Smooth muscle cell (in vitro differentiated cells): ENCODE measurements at regions not wholly inside any gene's neighbourhood (a gene's known extent, or its start where the extent isn't known, plus 50 kb on each side); places are given as distances from the start of the nearest gene placed in this dataset.

Experiments
- DNase-seq: peaks from one replicate; lab custom pipeline; 2025; ENCODE audit not compliant: unreplicated experiment; lab: John Stamatoyannopoulos, UW
- H2AFZ ChIP-seq: fragments of 200-600 bp; sonication (generic); 2 replicates; pipeline ENCODE4 v1.6.0; 2016; ENCODE audit warnings: antibody characterized with exemption, low read depth, mild to moderate bottlenecking
- H3F3A ChIP-seq: fragments of 200-600 bp; sonication (generic); 2 replicates; pipeline ENCODE4 v1.6.0; 2017; ENCODE audit warnings: antibody characterized with exemption, low read depth
- H3K27ac ChIP-seq: fragments of 200-600 bp; sonication (generic); 2 replicates; pipeline ENCODE4 v1.5.1; 2016; ENCODE audit warnings: low read depth, mild to moderate bottlenecking
- H3K27me3 ChIP-seq: fragments of 200-600 bp; sonication (generic); 2 replicates; pipeline ENCODE4 v1.6.1; 2016; ENCODE audit warnings: low read depth, mild to moderate bottlenecking
- H3K36me3 ChIP-seq: fragments of 200-600 bp; sonication (generic); 2 replicates; pipeline ENCODE4 v1.5.1; 2016; ENCODE audit warnings: low read depth
- H3K4me1 ChIP-seq: fragments of 200-600 bp; sonication (generic); 2 replicates; pipeline ENCODE4 v1.5.1; 2016; ENCODE audit warnings: low read depth
- H3K4me2 ChIP-seq: fragments of 200-600 bp; sonication (generic); 2 replicates; pipeline ENCODE4 v1.6.0; 2016; ENCODE audit warnings: mild to moderate bottlenecking
- H3K4me3 ChIP-seq: fragments of 200-600 bp; sonication (generic); 2 replicates; pipeline ENCODE4 v1.5.1; 2016; ENCODE audit warnings: mild to moderate bottlenecking
- H3K79me2 ChIP-seq: fragments of 200-600 bp; sonication (generic); 2 replicates; pipeline ENCODE4 v1.6.0; 2016; ENCODE audit warnings: low read depth, mild to moderate bottlenecking
- H3K9ac ChIP-seq: fragments of 200-600 bp; sonication (generic); 2 replicates; pipeline ENCODE4 v1.6.0; 2016; ENCODE audit warnings: low read depth
- H3K9me3 ChIP-seq: fragments of 200-600 bp; sonication (generic); replicated peaks from 2 replicates; pipeline ENCODE4 v1.5.1; 2016; ENCODE audit warnings: low read depth
- H4K20me1 ChIP-seq: fragments of 200-600 bp; sonication (generic); 2 replicates; pipeline ENCODE4 v1.6.0; 2016; ENCODE audit warnings: low read depth
- WGBS: methylation state at CpG from one replicate; pipeline ENCODE4 v1.1.7; 2016; ENCODE audit warnings: low lambda C conversion rate; 5-methylcytosine and 5-hydroxymethylcytosine counted together
- TF ChIP-seq, protein P1 (sequence below): fragments of 200-600 bp; sonication (generic); IDR thresholded peaks from 2 replicates; pipeline ENCODE4 v1.5.1; 2017; ENCODE audit warnings: borderline replicate concordance, mild to moderate bottlenecking, antibody characterized with exemption; ENCODE audit not compliant: insufficient read depth, poor library complexity, severe bottlenecking

DNA sequence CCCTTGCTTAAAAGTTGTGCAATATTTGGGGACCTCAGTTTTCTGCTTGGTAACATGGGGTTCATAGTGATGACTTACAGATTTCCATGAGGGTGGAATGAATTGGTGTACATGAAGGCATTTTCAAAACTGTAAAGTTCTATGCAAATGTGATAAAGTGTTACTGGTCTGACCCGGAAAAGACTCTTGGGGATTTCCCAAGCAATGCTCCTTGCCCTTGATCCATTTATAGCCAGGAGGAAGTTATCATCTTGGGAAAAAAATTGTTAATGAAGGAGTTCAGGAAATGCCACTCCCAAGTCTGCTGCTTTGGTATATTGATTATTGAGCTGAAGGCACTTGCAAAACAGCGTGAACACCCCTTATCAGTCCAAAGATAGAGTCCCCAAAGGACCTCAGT lies 96.3 kb upstream of the ZPBP start:
- Histone ChIP-seq H2AFZ (no peak overlapping the region), H3K4me2 (no peak overlapping the region), H3K9me3 (no peaks in the 10 kb centered on the region), H3K27me3 (peaks cover 15% of the 10 kb centered on the region), H3K9ac (no peak overlapping the region), H3K79me2 (no peaks in the 10 kb centered on the region), H3K36me3 (no peaks in the 10 kb centered on the region), H3K4me1 (no peaks in the 10 kb centered on the region), H3F3A (no peaks in the 10 kb centered on the region), H4K20me1 (no peaks in the 10 kb centered on the region), H3K4me3 (no peak overlapping the region), H3K27ac (no peak overlapping the region)
- no peak for DNase-seq
- WGBS: 82% methylated on average over 2 of the region's 2 CpGs
- TF ChIP-seq, protein P1, sequence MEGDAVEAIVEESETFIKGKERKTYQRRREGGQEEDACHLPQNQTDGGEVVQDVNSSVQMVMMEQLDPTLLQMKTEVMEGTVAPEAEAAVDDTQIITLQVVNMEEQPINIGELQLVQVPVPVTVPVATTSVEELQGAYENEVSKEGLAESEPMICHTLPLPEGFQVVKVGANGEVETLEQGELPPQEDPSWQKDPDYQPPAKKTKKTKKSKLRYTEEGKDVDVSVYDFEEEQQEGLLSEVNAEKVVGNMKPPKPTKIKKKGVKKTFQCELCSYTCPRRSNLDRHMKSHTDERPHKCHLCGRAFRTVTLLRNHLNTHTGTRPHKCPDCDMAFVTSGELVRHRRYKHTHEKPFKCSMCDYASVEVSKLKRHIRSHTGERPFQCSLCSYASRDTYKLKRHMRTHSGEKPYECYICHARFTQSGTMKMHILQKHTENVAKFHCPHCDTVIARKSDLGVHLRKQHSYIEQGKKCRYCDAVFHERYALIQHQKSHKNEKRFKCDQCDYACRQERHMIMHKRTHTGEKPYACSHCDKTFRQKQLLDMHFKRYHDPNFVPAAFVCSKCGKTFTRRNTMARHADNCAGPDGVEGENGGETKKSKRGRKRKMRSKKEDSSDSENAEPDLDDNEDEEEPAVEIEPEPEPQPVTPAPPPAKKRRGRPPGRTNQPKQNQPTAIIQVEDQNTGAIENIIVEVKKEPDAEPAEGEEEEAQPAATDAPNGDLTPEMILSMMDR: no peak

DNA sequence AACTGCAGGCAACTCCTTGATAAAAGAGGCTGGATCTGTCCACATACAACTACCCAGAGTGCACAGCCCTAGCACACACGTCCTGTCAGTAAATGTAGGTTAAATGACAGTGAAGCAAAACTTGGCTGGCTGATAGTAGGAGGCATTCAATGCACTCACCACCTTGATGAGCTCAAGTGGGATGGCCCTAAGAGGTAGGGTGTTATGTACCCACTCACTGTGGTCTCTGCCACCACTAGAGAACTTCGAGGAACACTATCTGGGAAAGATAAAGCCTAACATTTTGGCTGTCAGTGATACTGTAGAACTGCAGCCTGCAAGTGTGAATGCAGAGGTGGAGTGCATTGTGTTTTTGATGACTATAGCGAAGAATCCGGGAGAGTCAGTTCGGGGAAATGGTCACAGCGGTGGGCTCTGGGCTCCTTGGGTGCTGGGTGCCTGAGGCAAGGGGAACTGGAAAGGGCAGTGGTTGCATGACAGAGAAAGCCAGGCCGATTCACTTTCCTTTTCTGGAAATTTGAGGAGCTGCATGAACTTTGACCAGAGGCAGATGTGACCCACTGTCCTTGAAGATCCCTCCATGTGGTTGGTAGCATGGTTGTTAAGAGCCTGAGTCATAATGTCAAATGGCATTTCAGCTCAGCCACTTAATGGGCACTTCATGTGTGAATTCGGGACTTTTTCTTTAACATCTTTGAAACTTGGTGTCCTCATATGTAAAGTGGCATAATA lies 93.1 kb upstream of the ZPBP start:
- Histone ChIP-seq H3K27ac (no peak overlapping the region), H3K4me1 (no peaks in the 10 kb centered on the region), H3K9me3 (no peaks in the 10 kb centered on the region), H3F3A (no peaks in the 10 kb centered on the region), H3K9ac (no peak overlapping the region), H3K36me3 (no peaks in the 10 kb centered on the region), H4K20me1 (no peaks in the 10 kb centered on the region), H3K27me3 (no peaks in the 10 kb centered on the region), H3K4me3 (no peak overlapping the region), H2AFZ (no peak overlapping the region), H3K4me2 (no peak overlapping the region), H3K79me2 (no peaks in the 10 kb centered on the region)
- DNase-seq: no peak
- TF ChIP-seq, protein P1: no peak
- WGBS: 82% methylated on average over 8 of the region's 8 CpGs

DNA sequence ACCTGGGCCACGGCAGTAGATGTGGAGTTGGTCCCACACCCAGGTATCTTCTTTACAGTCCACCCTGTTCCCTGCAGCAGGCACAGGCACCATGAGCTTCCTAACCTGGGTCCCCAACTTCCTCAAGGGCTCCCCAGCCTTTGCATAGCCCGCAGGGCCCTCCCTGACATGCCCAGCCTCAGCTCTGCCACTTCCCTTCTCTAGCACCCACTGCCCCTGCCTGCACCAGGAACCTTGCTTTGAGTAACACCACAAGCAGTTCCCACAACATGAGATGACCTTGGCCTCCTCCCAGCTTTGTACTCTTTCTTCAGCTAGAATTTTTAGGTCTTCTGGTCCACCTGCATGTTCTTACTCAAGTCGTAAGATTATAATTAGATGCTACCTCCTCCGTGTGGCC lies 92.2 kb upstream of the ZPBP start:
- H3K4me1 ChIP-seq: no peaks in the 10 kb centered on the region
- DNase-seq: no peak
- no peaks in the 10 kb centered on the region for H3F3A ChIP-seq
- 91% methylated on average over 4 of the region's 4 CpGs for WGBS
- no peak overlapping the region for H3K27ac ChIP-seq
- H3K27me3 ChIP-seq: no peaks in the 10 kb centered on the region
- no peaks in the 10 kb centered on the region for H3K9me3 ChIP-seq
- TF ChIP-seq, protein P1: no peak
- no peaks in the 10 kb centered on the region for H3K79me2 ChIP-seq
- H2AFZ ChIP-seq: no peak overlapping the region
- no peak overlapping the region for H3K4me3 ChIP-seq
- no peaks in the 10 kb centered on the region for H3K36me3 ChIP-seq
- H3K4me2 ChIP-seq: no peak overlapping the region
- H4K20me1 ChIP-seq: no peaks in the 10 kb centered on the region
- no peak overlapping the region for H3K9ac ChIP-seq
